PFSK-1 (cell line): ENCODE measurements at regions not wholly inside any gene's neighbourhood (a gene's known extent, or its start where the extent isn't known, plus 50 kb on each side); places are given as distances from the start of the nearest gene placed in this dataset.

Experiments
- POLR2AphosphoS5 ChIP-seq: IDR thresholded peaks from 2 replicates; pipeline ENCODE4 v1.6.1; 2012; ENCODE audit warnings: low read depth, mild to moderate bottlenecking, control low read depth, low read length, moderate library complexity
- SIN3A ChIP-seq: IDR thresholded peaks from 2 replicates; pipeline ENCODE4 v1.6.1; 2012; ENCODE audit warnings: mild to moderate bottlenecking, low read length, moderate library complexity, borderline replicate concordance; ENCODE audit not compliant: insufficient read depth

DNA sequence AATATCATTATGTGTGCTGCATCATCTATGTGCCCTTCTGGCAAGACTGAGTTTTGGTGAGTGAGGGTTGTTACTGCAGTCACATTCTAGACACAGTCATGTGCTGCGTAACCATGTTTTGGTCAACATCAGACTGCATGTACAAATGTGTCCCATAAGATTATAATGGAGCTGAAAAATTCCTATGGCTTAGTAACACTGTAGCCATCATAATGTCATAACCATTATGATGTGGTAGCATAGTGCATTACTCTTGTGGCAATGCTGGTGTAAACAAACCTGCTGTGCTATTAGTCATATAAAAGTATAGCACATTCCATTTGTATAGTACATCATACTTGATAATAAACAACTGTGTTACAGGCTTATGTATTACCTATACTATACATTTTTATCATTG is 198.1 kb upstream of the NUDT6 start:
- TF ChIP-seq POLR2AphosphoS5 (no peak), SIN3A (no peak)
